ENCODE measurements at regions not wholly inside any gene's neighbourhood (a gene's known extent, or its start where the extent isn't known, plus 50 kb on each side); places are given as distances from the start of the nearest gene placed in this dataset.
A peak's percentile ranks its signal among the peaks of the same experiment; 100 is the strongest.

GRCh38 chr2:40823478-40823877 is 371.6 kb upstream of the SLC8A1 start:
- no peak for DNase-seq

- DNase-seq, result no peak
Measured at GRCh38 chr2:40824278-40824677, 372.4 kb upstream of the SLC8A1 start.

- no peak for DNase-seq
Measured at GRCh38 chr2:40827392-40827791, 375.5 kb upstream of the SLC8A1 start.

GRCh38 chr2:40831321-40831873 is 379.5 kb upstream of the SLC8A1 start:
- DNase-seq, result no peak

GRCh38 chr2:40841856-40842255 is 390.0 kb upstream of the SLC8A1 start:
- no peak for DNase-seq

GRCh38 chr2:40844353-40845277 is 392.7 kb upstream of the SLC8A1 start:
- peak; percentile 3 for DNase-seq

GRCh38 chr2:40851661-40852060 is 399.8 kb upstream of the SLC8A1 start:
- no peak for DNase-seq

GRCh38 chr2:40859617-40860016 is 407.7 kb upstream of the SLC8A1 start:
- no peak for DNase-seq

- DNase-seq, result no peak
Measured at GRCh38 chr2:40867829-40868228, 415.9 kb upstream of the SLC8A1 start.

- no peak for DNase-seq
Measured at GRCh38 chr2:40872580-40872979, 420.7 kb upstream of the SLC8A1 start.

GRCh38 chr2:40874380-40874779 is 422.5 kb upstream of the SLC8A1 start:
- no peak for DNase-seq

- no peak for DNase-seq
Measured at GRCh38 chr2:40877734-40878288, 425.9 kb upstream of the SLC8A1 start.

- DNase-seq, result no peak
Measured at GRCh38 chr2:40879305-40879704, 427.4 kb upstream of the SLC8A1 start.

- no peak for DNase-seq
Measured at GRCh38 chr2:40886100-40886499, 434.2 kb upstream of the SLC8A1 start.

- no peak for DNase-seq
Measured at GRCh38 chr2:40886655-40887054, 434.8 kb upstream of the SLC8A1 start.

GRCh38 chr2:40896358-40896757 is 444.5 kb upstream of the SLC8A1 start:
- DNase-seq, result no peak

- no peak for DNase-seq
Measured at GRCh38 chr2:40914666-40915065, 462.8 kb upstream of the SLC8A1 start.

GRCh38 chr2:40915651-40916050 is 463.8 kb upstream of the SLC8A1 start:
- no peak for DNase-seq

GRCh38 chr2:40935349-40935748 is 483.5 kb upstream of the SLC8A1 start:
- no peak for DNase-seq

- DNase-seq, result no peak
Measured at GRCh38 chr2:40937284-40937683, 485.4 kb upstream of the SLC8A1 start.

GRCh38 chr2:40953341-40953740 is 501.5 kb upstream of the SLC8A1 start:
- no peak for DNase-seq

GRCh38 chr2:40955042-40955441 is 503.2 kb upstream of the SLC8A1 start:
- DNase-seq, result no peak

GRCh38 chr2:40955635-40956034 is 503.7 kb upstream of the SLC8A1 start:
- DNase-seq, result no peak

- DNase-seq, result no peak
Measured at GRCh38 chr2:40957508-40957907, 505.6 kb upstream of the SLC8A1 start.

Measured in NCI-H1694 (cell line).